DOHH2 (cell line): ENCODE measurements at regions not wholly inside any gene's neighbourhood (a gene's known extent, or its start where the extent isn't known, plus 50 kb on each side); places are given as distances from the start of the nearest gene placed in this dataset.

ENCODE experiments used
- CTCF ChIP-seq: fragments of 200-600 bp; sonication (generic); IDR thresholded peaks from one replicate; pipeline ENCODE4 v1.5.1; 2014; ENCODE audit warnings: antibody characterized with exemption, mild to moderate bottlenecking, low read depth, low read length; ENCODE audit not compliant: poor library complexity, severe bottlenecking
- EZH2phosphoT487 ChIP-seq: fragments of 200-600 bp; sonication (generic); IDR thresholded peaks from 2 replicates; pipeline ENCODE4 v1.6.1; 2017; ENCODE audit warnings: borderline replicate concordance, mild to moderate bottlenecking, antibody characterized with exemption, low read length, moderate library complexity, mixed read lengths

GRCh38 chr14:71588576-71589215 lies 343.5 kb upstream of the RGS6 start:
- TF ChIP-seq CTCF (no peak), EZH2phosphoT487 (no peak)
